Sigmoid colon (tissue), 6 donors: ENCODE measurements at regions not wholly inside any gene's neighbourhood (a gene's known extent, or its start where the extent isn't known, plus 50 kb on each side); places are given as distances from the start of the nearest gene placed in this dataset.

Source experiments
- DNase-seq: peaks from one replicate; pipeline ENCODE4 v3.0.0-alpha.2; 2019
- H3K27ac ChIP-seq, 4 donors: fragments of 200-600 bp; sonication (generic); one replicate each; pipeline ENCODE4 v1.5.1; 2016 to 2019; ENCODE audit warnings: mild to moderate bottlenecking in 1 of 4
- H3K27me3 ChIP-seq, 3 donors: fragments of 200-600 bp; sonication (generic); one replicate each; pipeline ENCODE4 v1.5.1; 2019; ENCODE audit warnings: mild to moderate bottlenecking in 1 of 3
- H3K36me3 ChIP-seq, 4 donors: fragments of 200-600 bp; sonication (generic); one replicate each; pipeline ENCODE4 v1.5.1; 2016 to 2019
- H3K4me1 ChIP-seq, 4 donors: fragments of 200-600 bp; sonication (generic); one replicate each; pipeline ENCODE4 v1.5.1; 2017 to 2019
- H3K4me3 ChIP-seq, 4 donors: fragments of 200-600 bp; sonication (generic); one replicate each; pipeline ENCODE4 v1.5.1; 2017 to 2019; ENCODE audit warnings: mild to moderate bottlenecking in 2 of 4, moderate library complexity in 1 of 4
- H3K9me3 ChIP-seq, 4 donors: fragments of 200-600 bp in 3 of 4; sonication (generic) in 3 of 4; one replicate each; pipeline versions ENCODE4 v1.5.1 to v1.6.1; 2013 to 2019
- EP300 ChIP-seq, 4 donors: sonication (generic); formaldehyde crosslinking; IDR thresholded peaks; one replicate each; pipeline ENCODE4 v1.6.1; 2017; ENCODE audit warnings: antibody characterized with exemption in 4 of 4
- POLR2A ChIP-seq, 2 donors: fragments of 450-650 bp; IDR thresholded peaks; one replicate each; pipeline ENCODE4 v1.6.1; 2016; ENCODE audit warnings: antibody characterized with exemption in 2 of 2, mild to moderate bottlenecking in 2 of 2, moderate library complexity in 2 of 2
- POLR2AphosphoS5 ChIP-seq, 4 donors: sonication (generic); formaldehyde crosslinking; IDR thresholded peaks; one replicate each; pipeline ENCODE4 v1.6.1; 2017; ENCODE audit warnings: antibody characterized with exemption in 4 of 4
- WGBS, 2 donors: extraction: QIAGEN DNeasy Blood & Tissue Kit; methylation state at CpG; one replicate each; pipeline ENCODE4 v1.1.7; 2013; 5-methylcytosine and 5-hydroxymethylcytosine counted together
- intact Hi-C: fragments of 100-400 bp; cut with DNase I; formaldehyde crosslinking; loops from one replicate; pipeline ENCODE4 v1.15.1; 2023
- TF ChIP-seq, protein P1 (sequence below), 4 experiments: fragments of 450-650 bp in 3 of 4; fragments of 200-600 bp in 1 of 4; IDR thresholded peaks; one replicate each; pipeline ENCODE4 v1.5.1; 2016 to 2019; ENCODE audit warnings: antibody characterized with exemption in 4 of 4, mild to moderate bottlenecking in 3 of 4, moderate library complexity in 2 of 4
- donor health status: healthy with polysubstance abuse.
- donor health status: healthy.

DNA sequence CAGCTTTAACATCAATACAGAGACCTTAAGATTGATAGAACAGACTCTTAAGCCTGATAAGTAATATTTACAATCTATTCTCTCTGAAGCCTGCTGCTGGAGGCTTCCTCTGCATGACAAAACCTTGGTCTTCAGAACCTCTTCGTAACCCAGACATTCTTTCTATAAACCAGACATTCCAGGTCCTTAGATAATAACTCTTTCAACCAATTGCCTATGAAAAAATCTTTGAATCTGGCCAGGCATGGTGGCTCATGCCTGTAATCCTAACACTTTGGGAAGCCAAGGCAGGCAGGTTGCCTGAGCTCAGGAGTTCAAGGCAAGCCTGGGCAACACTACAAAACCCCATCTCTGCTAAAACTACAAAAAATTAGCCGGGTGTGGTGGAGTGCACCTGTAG, 327.8 kb downstream of the ENC1 start:
- Histone ChIP-seq H3K27me3 (no peaks in the 10 kb centered on the region), H3K27ac (no peak overlapping the region), H3K9me3 (no peaks in the 10 kb centered on the region), H3K4me1 (peaks cover 0 to 10% (median 4%) of the 10 kb centered on the region in 4 donors), H3K36me3 (no peaks in the 10 kb centered on the region), H3K4me3 (no peak overlapping the region)
- WGBS, 2 donors, result 86 to 96% methylated on average over 2 of the region's 2 CpGs
- intact Hi-C loops, result no loop called here
- TF ChIP-seq POLR2AphosphoS5 (IDR thresholded peaks at IDR 0.05), result no peak
- no peak for TF ChIP-seq EP300 (IDR thresholded peaks at IDR 0.05)
- no peak for TF ChIP-seq POLR2A (IDR thresholded peaks at IDR 0.05)
- TF ChIP-seq, protein P1, sequence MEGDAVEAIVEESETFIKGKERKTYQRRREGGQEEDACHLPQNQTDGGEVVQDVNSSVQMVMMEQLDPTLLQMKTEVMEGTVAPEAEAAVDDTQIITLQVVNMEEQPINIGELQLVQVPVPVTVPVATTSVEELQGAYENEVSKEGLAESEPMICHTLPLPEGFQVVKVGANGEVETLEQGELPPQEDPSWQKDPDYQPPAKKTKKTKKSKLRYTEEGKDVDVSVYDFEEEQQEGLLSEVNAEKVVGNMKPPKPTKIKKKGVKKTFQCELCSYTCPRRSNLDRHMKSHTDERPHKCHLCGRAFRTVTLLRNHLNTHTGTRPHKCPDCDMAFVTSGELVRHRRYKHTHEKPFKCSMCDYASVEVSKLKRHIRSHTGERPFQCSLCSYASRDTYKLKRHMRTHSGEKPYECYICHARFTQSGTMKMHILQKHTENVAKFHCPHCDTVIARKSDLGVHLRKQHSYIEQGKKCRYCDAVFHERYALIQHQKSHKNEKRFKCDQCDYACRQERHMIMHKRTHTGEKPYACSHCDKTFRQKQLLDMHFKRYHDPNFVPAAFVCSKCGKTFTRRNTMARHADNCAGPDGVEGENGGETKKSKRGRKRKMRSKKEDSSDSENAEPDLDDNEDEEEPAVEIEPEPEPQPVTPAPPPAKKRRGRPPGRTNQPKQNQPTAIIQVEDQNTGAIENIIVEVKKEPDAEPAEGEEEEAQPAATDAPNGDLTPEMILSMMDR (IDR thresholded peaks at IDR 0.05), result no peak
- no peak for DNase-seq

DNA sequence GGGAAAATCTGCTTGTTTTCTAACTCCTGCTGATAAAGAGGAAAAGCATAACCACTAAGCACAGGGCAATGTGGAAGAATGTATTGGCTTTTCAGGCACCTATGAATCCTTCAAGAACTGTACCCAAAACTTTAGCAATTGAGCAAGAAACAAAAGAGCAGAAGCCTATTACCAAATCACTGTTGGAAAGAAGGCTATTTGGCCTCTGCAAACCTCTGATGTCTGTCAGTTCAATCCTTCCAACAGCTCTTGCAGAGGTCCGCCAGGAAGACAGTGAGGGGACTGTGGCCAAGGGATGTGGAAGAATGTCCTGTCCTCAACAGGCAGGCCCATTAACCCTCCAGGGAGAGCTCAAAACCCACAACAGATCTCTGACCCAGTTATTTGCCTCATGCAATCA, 328.6 kb downstream of the ENC1 start:
- whole genome bisulfite sequencing, 2 donors, result 87 to 93% methylated on average over 1 of the region's 1 CpG
- DNase-seq, result peak; percentile 83
- intact Hi-C loops, result no loop called here

DNA sequence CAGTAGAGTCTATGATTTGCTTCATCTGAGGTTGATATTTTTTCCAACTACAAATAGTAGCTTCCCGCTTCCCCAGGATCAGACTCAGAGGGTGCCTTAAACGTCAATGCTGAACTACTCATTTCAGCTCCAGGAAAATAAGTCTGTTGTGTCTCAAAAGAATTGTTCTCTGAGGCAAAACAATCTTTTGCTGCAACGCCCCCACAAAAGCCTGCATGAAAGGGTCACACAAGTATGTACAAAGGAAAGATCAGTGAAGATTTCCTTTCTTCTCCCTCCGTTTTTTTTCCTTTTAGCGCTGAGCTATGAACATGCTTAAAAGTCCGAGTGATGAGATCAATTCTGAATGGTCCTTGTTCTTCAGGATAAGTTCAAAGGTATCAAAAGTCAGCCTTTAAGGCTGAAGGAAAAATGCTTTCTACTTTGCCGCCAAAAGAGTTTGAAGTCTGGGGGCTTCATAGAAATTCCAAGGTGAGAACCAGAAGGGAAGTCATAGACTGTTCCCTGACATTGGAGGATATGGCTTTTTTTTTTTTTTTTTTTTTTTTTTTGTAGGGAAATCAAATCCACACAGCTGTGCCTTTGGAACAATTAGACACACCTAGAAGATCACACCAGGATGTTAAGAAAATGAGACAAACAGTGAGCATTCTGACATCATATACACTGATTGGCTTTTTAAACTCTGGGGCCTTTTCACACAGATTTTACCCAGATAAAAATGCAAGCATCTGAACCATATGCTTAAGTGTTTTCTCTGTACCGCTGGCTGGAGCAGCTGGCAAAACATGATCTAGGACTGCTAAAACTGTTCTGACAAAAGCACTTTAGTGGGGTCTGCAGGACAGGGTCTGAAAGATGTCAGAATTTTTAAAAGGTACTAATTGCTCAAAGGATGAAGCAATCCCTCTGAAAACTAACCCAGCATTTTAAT, 329.3 kb downstream of the ENC1 start:
- DNase-seq, result no peak
- Histone ChIP-seq H3K9me3 (no peaks in the 10 kb centered on the region), H3K4me3 (no peak overlapping the region), H3K4me1 (peaks cover 0 to 6% (median 3%) of the 10 kb centered on the region in 4 donors), H3K27ac (no peak overlapping the region), H3K36me3 (no peaks in the 10 kb centered on the region), H3K27me3 (no peaks in the 10 kb centered on the region)
- TF ChIP-seq EP300 (IDR thresholded peaks at IDR 0.05), result no peak
- TF ChIP-seq POLR2A (IDR thresholded peaks at IDR 0.05), result no peak
- TF ChIP-seq POLR2AphosphoS5 (IDR thresholded peaks at IDR 0.05), result no peak
- TF ChIP-seq, protein P1 (IDR thresholded peaks at IDR 0.05), result no peak
- intact Hi-C loops, result no loop called here
- 89 to 91% methylated on average over 8 of the region's 8 CpGs for WGBS, 2 donors

More for the DNA sequence above, 328.6 kb downstream of the ENC1 start:
- Histone ChIP-seq H3K4me1 (peaks cover 0 to 10% (median 4%) of the 10 kb centered on the region in 4 donors), H3K27ac (no peak overlapping the region), H3K36me3 (no peaks in the 10 kb centered on the region), H3K27me3 (no peaks in the 10 kb centered on the region), H3K4me3 (no peak overlapping the region), H3K9me3 (no peaks in the 10 kb centered on the region)
- peak in 1 of 4 donors; percentile 34 for TF ChIP-seq POLR2AphosphoS5 (IDR thresholded peaks at IDR 0.05)
- no peak for TF ChIP-seq POLR2A (IDR thresholded peaks at IDR 0.05)
- TF ChIP-seq EP300 (IDR thresholded peaks at IDR 0.05), result no peak
- TF ChIP-seq, protein P1 (IDR thresholded peaks at IDR 0.05), result no peak

DNA sequence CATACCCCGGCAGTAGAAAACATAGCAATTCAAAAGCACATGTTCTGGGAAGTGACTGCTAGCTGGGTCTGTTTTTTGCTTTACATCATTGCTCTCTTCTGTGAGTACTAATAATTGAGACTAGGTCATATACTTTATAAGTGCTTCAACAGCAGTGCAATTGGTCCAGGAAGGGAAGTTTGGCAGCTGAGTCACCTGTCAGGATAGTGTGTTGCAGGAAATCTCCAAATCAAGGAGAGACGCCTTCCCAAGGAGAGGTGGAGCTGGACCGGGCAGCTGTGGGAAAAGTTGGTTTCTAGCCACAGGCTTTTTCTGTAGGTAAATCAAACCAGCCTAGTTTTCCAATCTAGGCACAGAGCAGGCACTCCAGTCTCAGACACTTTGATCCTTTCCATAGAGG, 330.1 kb downstream of the ENC1 start:
- DNase-seq, result no peak
- intact Hi-C loops, result no loop called here
- WGBS, 2 donors, result 88 to 89% methylated on average over 3 of the region's 3 CpGs

More for the DNA sequence above, 330.1 kb downstream of the ENC1 start:
- no peak overlapping the region for H3K4me3 ChIP-seq
- no peaks in the 10 kb centered on the region for H3K4me1 ChIP-seq
- TF ChIP-seq, protein P1 (IDR thresholded peaks at IDR 0.05), result no peak
- TF ChIP-seq POLR2AphosphoS5 (IDR thresholded peaks at IDR 0.05) (no peak), POLR2A (IDR thresholded peaks at IDR 0.05) (no peak), EP300 (IDR thresholded peaks at IDR 0.05) (no peak)
- no peak overlapping the region for H3K27ac ChIP-seq
- no peaks in the 10 kb centered on the region for H3K27me3 ChIP-seq
- no peaks in the 10 kb centered on the region for H3K9me3 ChIP-seq
- no peaks in the 10 kb centered on the region for H3K36me3 ChIP-seq
